SU-DHL-6 (cell line): ENCODE measurements at regions not wholly inside any gene's neighbourhood (a gene's known extent, or its start where the extent isn't known, plus 50 kb on each side); places are given as distances from the start of the nearest gene placed in this dataset.

Experiments used
- EZH2phosphoT487 ChIP-seq: fragments of 200-600 bp; sonication (generic), shearing (Covaris generic); conservative IDR thresholded peaks from 2 replicates; pipeline ENCODE4 v1.6.1; 2018; ENCODE audit warnings: mild to moderate bottlenecking, antibody characterized with exemption, low read length, moderate library complexity, mixed read lengths
- TF ChIP-seq, protein P1 (sequence below): fragments of 200-600 bp; sonication (generic); IDR thresholded peaks from one replicate; pipeline ENCODE4 v1.5.1; 2017; ENCODE audit warnings: antibody characterized with exemption, mild to moderate bottlenecking, low read length, moderate library complexity; ENCODE audit not compliant: insufficient read depth, poor library complexity, severe bottlenecking

- TF ChIP-seq, protein P1, sequence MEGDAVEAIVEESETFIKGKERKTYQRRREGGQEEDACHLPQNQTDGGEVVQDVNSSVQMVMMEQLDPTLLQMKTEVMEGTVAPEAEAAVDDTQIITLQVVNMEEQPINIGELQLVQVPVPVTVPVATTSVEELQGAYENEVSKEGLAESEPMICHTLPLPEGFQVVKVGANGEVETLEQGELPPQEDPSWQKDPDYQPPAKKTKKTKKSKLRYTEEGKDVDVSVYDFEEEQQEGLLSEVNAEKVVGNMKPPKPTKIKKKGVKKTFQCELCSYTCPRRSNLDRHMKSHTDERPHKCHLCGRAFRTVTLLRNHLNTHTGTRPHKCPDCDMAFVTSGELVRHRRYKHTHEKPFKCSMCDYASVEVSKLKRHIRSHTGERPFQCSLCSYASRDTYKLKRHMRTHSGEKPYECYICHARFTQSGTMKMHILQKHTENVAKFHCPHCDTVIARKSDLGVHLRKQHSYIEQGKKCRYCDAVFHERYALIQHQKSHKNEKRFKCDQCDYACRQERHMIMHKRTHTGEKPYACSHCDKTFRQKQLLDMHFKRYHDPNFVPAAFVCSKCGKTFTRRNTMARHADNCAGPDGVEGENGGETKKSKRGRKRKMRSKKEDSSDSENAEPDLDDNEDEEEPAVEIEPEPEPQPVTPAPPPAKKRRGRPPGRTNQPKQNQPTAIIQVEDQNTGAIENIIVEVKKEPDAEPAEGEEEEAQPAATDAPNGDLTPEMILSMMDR: no peak
- no peak for TF ChIP-seq EZH2phosphoT487
Observed at GRCh38 chr2:239485622-239486021, 84.8 kb upstream of the HDAC4 start.
